H1 (cell line): ENCODE measurements at regions not wholly inside any gene's neighbourhood (a gene's known extent, or its start where the extent isn't known, plus 50 kb on each side); places are given as distances from the start of the nearest gene placed in this dataset.

Experiments used
- CTCF ChIA-PET: fragments of 300-600 bp; sonication (Branson Sonifier 250); formaldehyde crosslinking; loops from one replicate; lab custom pipeline; 2021; ENCODE audit not compliant: partially characterized antibody; lab: Charles Lee
- POLR2A ChIA-PET: fragments of 300-600 bp; sonication (Branson Sonifier 250); formaldehyde crosslinking; loops from one replicate; lab custom pipeline; 2021; ENCODE audit warnings: inconsistent platforms; ENCODE audit not compliant: partially characterized antibody; lab: Charles Lee
- DNase-seq, 2 experiments: peaks; one replicate each; pipeline versions ENCODE4 v3.0.0 to v3.0.0-alpha.2; 2010 to 2022; ENCODE audit warnings: low spot score in 2 of 2, low read depth in 1 of 2, mixed read lengths in 1 of 2
- FAIRE-seq: peaks from 2 replicates; lab custom pipeline; 2011; peaks lifted over from hg19 to GRCh38; lab: Jason Lieb, UNC
- H2AFZ ChIP-seq: 2 replicates; pipeline ENCODE4 v1.8.1; 2012; ENCODE audit warnings: low read length, inconsistent platforms
- H2AK5ac ChIP-seq: 2 replicates; pipeline ENCODE4 v1.6.1; 2013; ENCODE audit warnings: low read depth, low read length
- H2BK120ac ChIP-seq: replicated peaks from 2 replicates; pipeline ENCODE3; 2013; ENCODE audit warnings: low read depth, low read length, inconsistent platforms
- H2BK12ac ChIP-seq: 2 replicates; pipeline ENCODE4 v1.6.1; 2013; ENCODE audit warnings: low read depth, low read length
- H2BK15ac ChIP-seq: 2 replicates; pipeline ENCODE4 v1.6.1; 2013; ENCODE audit warnings: low read length
- H2BK20ac ChIP-seq: 2 replicates; pipeline ENCODE4 v1.6.1; 2013; ENCODE audit warnings: low read length
- H2BK5ac ChIP-seq: 2 replicates; pipeline ENCODE4 v1.6.1; 2013; ENCODE audit warnings: low read depth, low read length
- H3K14ac ChIP-seq: 2 replicates; pipeline ENCODE4 v1.6.1; 2013; ENCODE audit warnings: inconsistent platforms; ENCODE audit not compliant: insufficient read length
- H3K18ac ChIP-seq: 2 replicates; pipeline ENCODE4 v1.6.1; 2013; ENCODE audit warnings: low read length; ENCODE audit errors: extremely low read depth
- H3K23ac ChIP-seq: 2 replicates; pipeline ENCODE4 v1.6.1; 2013; ENCODE audit warnings: inconsistent platforms; ENCODE audit not compliant: insufficient read length
- H3K23me2 ChIP-seq: 2 replicates; pipeline ENCODE4 v1.6.1; 2013; ENCODE audit warnings: low read depth, low read length
- H3K27ac ChIP-seq: 2 replicates; pipeline ENCODE4 v1.6.1; 2011; ENCODE audit warnings: low read depth, low read length, inconsistent platforms
- H3K27me3 ChIP-seq, 4 experiments: replicated peaks in 1 of 4; 1 replicate in 1 of 4; 2 replicates in 3 of 4; pipeline versions ENCODE4 v1.6.1 to v1.8.1; 2011 to 2013; ENCODE audit warnings: low read length in 3 of 4, mild to moderate bottlenecking in 3 of 4, inconsistent platforms in 2 of 4, mixed read lengths in 2 of 4, moderate library complexity in 1 of 4; ENCODE audit not compliant: control insufficient read depth in 3 of 4, insufficient read depth in 3 of 4; ENCODE audit errors: extremely low read depth in 1 of 4
- H3K36me3 ChIP-seq, 4 experiments: 2 replicates each; pipeline versions ENCODE4 v1.6.1 to v1.8.1; 2011 to 2013; ENCODE audit warnings: mild to moderate bottlenecking in 4 of 4, low read length in 3 of 4, moderate library complexity in 2 of 4, control low read depth in 1 of 4, inconsistent platforms in 1 of 4; ENCODE audit not compliant: insufficient read depth in 4 of 4, control insufficient read depth in 2 of 4
- H3K4ac ChIP-seq: replicated peaks from 2 replicates; pipeline ENCODE3; 2013; ENCODE audit warnings: low read length, low read depth, mixed read lengths, inconsistent platforms; ENCODE audit not compliant: insufficient read length
- H3K4me1 ChIP-seq, 4 experiments: replicated peaks in 1 of 4; 1 replicate in 1 of 4; 2 replicates in 3 of 4; pipeline versions ENCODE4 v1.6.1 to v1.8.1; 2011 to 2013; ENCODE audit warnings: low read length in 3 of 4, inconsistent platforms in 2 of 4, mixed read lengths in 1 of 4; ENCODE audit not compliant: insufficient read depth in 4 of 4, control insufficient read depth in 3 of 4
- H3K4me2 ChIP-seq, 2 experiments: 2 replicates each; pipeline versions ENCODE4 v1.6.1 to v1.8.1; 2011 to 2013; ENCODE audit warnings: low read depth in 2 of 2, low read length in 2 of 2, control low read depth in 1 of 2, inconsistent platforms in 1 of 2, mild to moderate bottlenecking in 1 of 2; ENCODE audit not compliant: insufficient read depth in 1 of 2
- H3K4me3 ChIP-seq, 4 experiments: fragments of 200-600, 300-600 bp in 1 of 4; sonication (generic), shearing (Covaris generic), sonication (Bioruptor Twin) in 1 of 4; 2 replicates each; pipeline versions ENCODE4 v1.5.1 to v1.8.1; 2011 to 2016; ENCODE audit warnings: low read length in 4 of 4, low read depth in 3 of 4, control low read depth in 2 of 4, inconsistent platforms in 2 of 4, mild to moderate bottlenecking in 2 of 4, mixed read lengths in 1 of 4, moderate library complexity in 1 of 4; ENCODE audit not compliant: insufficient read depth in 2 of 4; ENCODE audit errors: extremely low read depth in 1 of 4
- H3K56ac ChIP-seq: replicated peaks from 2 replicates; pipeline ENCODE3; 2013; ENCODE audit warnings: low read depth, mild to moderate bottlenecking, mixed read lengths, low read length, inconsistent platforms; ENCODE audit not compliant: insufficient read length
- H3K79me1 ChIP-seq: 2 replicates; pipeline ENCODE4 v1.6.1; 2013; ENCODE audit warnings: low read depth, low read length, control low read depth
- H3K79me2 ChIP-seq, 2 experiments: 2 replicates each; pipeline versions ENCODE4 v1.6.1 to v1.8.1; 2012 to 2013; ENCODE audit warnings: low read length in 2 of 2, mild to moderate bottlenecking in 2 of 2, inconsistent platforms in 1 of 2; ENCODE audit not compliant: insufficient read depth in 2 of 2, control insufficient read depth in 1 of 2
- H3K9ac ChIP-seq, 4 experiments: replicated peaks in 1 of 4; 1 replicate in 1 of 4; 2 replicates in 3 of 4; pipeline versions ENCODE4 v1.6.1 to v1.8.1; 2011 to 2013; ENCODE audit warnings: low read depth in 3 of 4, low read length in 3 of 4, control low read depth in 2 of 4, mild to moderate bottlenecking in 2 of 4, moderate library complexity in 2 of 4, inconsistent platforms in 1 of 4; ENCODE audit errors: extremely low read depth in 1 of 4
- H3K9me3 ChIP-seq, 2 experiments: 2 replicates each; pipeline versions ENCODE4 v1.6.1 to v1.8.1; 2012 to 2013; ENCODE audit warnings: mild to moderate bottlenecking in 2 of 2, moderate library complexity in 2 of 2, control low read depth in 1 of 2, inconsistent platforms in 1 of 2, low read depth in 1 of 2, low read length in 1 of 2, mixed read lengths in 1 of 2; ENCODE audit not compliant: insufficient read depth in 2 of 2
- H4K20me1 ChIP-seq, 2 experiments: replicated peaks in 1 of 2; 2 replicates each; pipeline versions ENCODE3 to v1.8.1; 2011 to 2013; ENCODE audit warnings: inconsistent platforms in 2 of 2, low read length in 2 of 2, mild to moderate bottlenecking in 1 of 2; ENCODE audit not compliant: insufficient read depth in 2 of 2, control insufficient read depth in 1 of 2
- H4K5ac ChIP-seq: 2 replicates; pipeline ENCODE4 v1.6.1; 2013; ENCODE audit warnings: low read length, low read depth, mixed read lengths, inconsistent platforms; ENCODE audit not compliant: insufficient read length
- H4K8ac ChIP-seq: 2 replicates; pipeline ENCODE4 v1.8.0; 2013; ENCODE audit warnings: mild to moderate bottlenecking, moderate library complexity, low read length, inconsistent platforms; ENCODE audit not compliant: insufficient read depth; ENCODE audit errors: extremely low read depth
- H4K91ac ChIP-seq: replicated peaks from 2 replicates; pipeline ENCODE3; 2013; ENCODE audit warnings: low read length, mixed read lengths, inconsistent platforms; ENCODE audit not compliant: insufficient read length
- RAD21 ChIP-seq, 2 experiments: IDR thresholded peaks in 1 of 2; conservative IDR thresholded peaks in 1 of 2; 2 replicates each; pipeline ENCODE4 v1.6.1; 2011; ENCODE audit warnings: low read depth in 2 of 2, low read length in 2 of 2, improper control_type of control experiment in 1 of 2, inconsistent platforms in 1 of 2, mild to moderate bottlenecking in 1 of 2, moderate library complexity in 1 of 2
- WGBS, 2 experiments: shearing (Covaris generic) in 1 of 2; methylation state at CpG; one replicate each; pipeline versions ENCODE4 v1.1.6 to v1.1.7; 2013 to 2015; ENCODE audit warnings: low lambda C conversion rate in 2 of 2, mixed read lengths in 2 of 2, inconsistent platforms in 1 of 2, low coverage in 1 of 2, missing lambda C conversion rate in 1 of 2; ENCODE audit not compliant: insufficient replicate concordance in 2 of 2, insufficient coverage in 1 of 2, insufficient read length in 1 of 2; ENCODE audit errors: extremely low coverage in 1 of 2, missing lambda C conversion rate in 1 of 2; 5-methylcytosine and 5-hydroxymethylcytosine counted together

DNA sequence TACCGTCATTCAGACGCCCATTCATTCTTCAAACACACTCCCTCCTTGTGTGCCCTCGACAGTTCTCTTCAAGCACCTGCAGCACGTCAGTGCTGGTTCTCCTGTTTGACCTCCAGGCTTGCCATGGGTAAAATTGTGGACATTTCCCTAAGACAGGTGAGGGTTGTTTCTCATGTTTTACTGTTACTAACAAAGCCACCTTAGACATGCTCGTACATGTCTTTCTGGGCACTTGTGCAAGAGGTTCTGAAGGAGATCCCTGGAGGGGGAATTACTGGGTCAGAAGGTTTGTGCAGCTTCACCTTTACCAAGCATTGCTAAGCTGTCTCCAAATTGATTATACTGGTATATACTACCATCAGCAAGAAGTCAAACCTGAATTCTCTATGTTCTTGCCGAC, 189.7 kb upstream of the TMEM45B start:
- Histone ChIP-seq H3K4me2 (no peak overlapping the region), H3K23ac (no peak overlapping the region), H4K8ac (no peak overlapping the region), H3K79me1 (no peaks in the 10 kb centered on the region), H4K5ac (no peak overlapping the region), H3K4me1 (no peaks in the 10 kb centered on the region), H3K36me3 (no peaks in the 10 kb centered on the region), H2AFZ (peak overlapping the region; percentile 26; the same call in 1 of the 2 replicates), H3K79me2 (no peaks in the 10 kb centered on the region), H2AK5ac (no peak overlapping the region), H3K14ac (no peak overlapping the region), H3K4ac (no peak overlapping the region), H2BK5ac (no peak overlapping the region), H4K20me1 (no peaks in the 10 kb centered on the region), H2BK12ac (no peak overlapping the region), H3K9me3 (peaks cover 0 to 7% of the 10 kb centered on the region in 2 experiments; a peak in 1 of 4 replicates), H3K18ac (no peak overlapping the region), H3K27me3 (no peaks in the 10 kb centered on the region), H3K23me2 (no peaks in the 10 kb centered on the region), H2BK15ac (no peak overlapping the region), H3K9ac (no peak overlapping the region), H3K56ac (no peak overlapping the region), H4K91ac (no peak overlapping the region), H3K27ac (no peak overlapping the region), H2BK20ac (no peak overlapping the region), H3K4me3 (no peak overlapping the region), H2BK120ac (no peak overlapping the region)
- DNase-seq (no peak), FAIRE-seq (no peak)
- TF ChIP-seq RAD21 (IDR thresholded peaks at IDR 0.05 in 1 of 2, conservative IDR thresholded peaks at IDR 0.05 in 1 of 2; ENCODE audit: low read depth in 2 of 2, low read length in 2 of 2) = no peak
- POLR2A ChIA-PET = no interaction called here
- CTCF ChIA-PET = interaction anchor here (0.6 to 1.5 kb wide), 2 partner anchors 32 to 69 kb away, joined by 3 to 7 read pairs; no protein-coding TSS in a partner anchor
- WGBS, 2 experiments = 97% methylated on average over 6 of the region's 6 CpGs; no CpG with 5 or more reads in 1 of the 2 experiments
